Neural cell (in vitro differentiated cells): ENCODE measurements at regions not wholly inside any gene's neighbourhood (a gene's known extent, or its start where the extent isn't known, plus 50 kb on each side); places are given as distances from the start of the nearest gene placed in this dataset.

Source experiments
- EZH2 ChIP-seq: fragments of 200-600, 300-800 bp; shearing (Covaris generic), sonication (generic); IDR thresholded peaks from 2 replicates; pipeline ENCODE4 v1.6.1; 2014; ENCODE audit warnings: antibody characterized with exemption, low read length, borderline replicate concordance, mild to moderate bottlenecking; ENCODE audit not compliant: insufficient read depth, poor library complexity, severe bottlenecking
- SMC3 ChIP-seq: fragments of 450-650 bp; conservative IDR thresholded peaks from 2 replicates; pipeline ENCODE4 v1.6.1; 2014; ENCODE audit warnings: antibody characterized with exemption, mild to moderate bottlenecking, moderate library complexity; ENCODE audit not compliant: poor library complexity
- TAF1 ChIP-seq: IDR thresholded peaks from 2 replicates; pipeline ENCODE4 v1.6.1; 2012; ENCODE audit warnings: low read depth

DNA sequence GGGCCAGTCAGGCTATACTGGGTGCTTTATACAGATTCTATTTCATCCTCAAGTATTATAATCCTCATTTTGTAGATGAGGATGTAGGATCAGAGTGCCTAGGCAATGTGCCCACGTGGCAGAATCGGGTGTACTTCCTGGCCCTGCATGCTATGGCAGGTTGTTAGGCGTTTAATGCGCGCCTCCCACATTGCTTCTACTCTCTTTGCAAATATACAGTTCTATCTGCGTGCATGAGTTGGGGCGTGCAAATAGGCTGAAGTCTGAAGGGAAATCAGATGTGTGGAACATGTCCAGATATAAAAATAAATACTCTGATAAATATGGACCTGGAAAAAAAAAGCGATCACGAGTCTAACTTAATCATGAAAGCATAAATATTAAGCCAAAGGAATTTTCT is 194.7 kb upstream of the FMN2 start:
- TF ChIP-seq TAF1: no peak
- no peak for TF ChIP-seq SMC3
- no peak for TF ChIP-seq EZH2
